Mesenchymal stem cell (in vitro differentiated cells and primary cell): ENCODE measurements at regions not wholly inside any gene's neighbourhood (a gene's known extent, or its start where the extent isn't known, plus 50 kb on each side); places are given as distances from the start of the nearest gene placed in this dataset.

ENCODE experiments used
- DNase-seq: peaks from one replicate; pipeline ENCODE4 v3.0.0-alpha.2; 2013
- H2AFZ ChIP-seq: one replicate; pipeline ENCODE4 v1.6.1; 2013; ENCODE audit warnings: low read depth, mild to moderate bottlenecking, control low read depth, inconsistent platforms, low read length, moderate library complexity
- H2AK5ac ChIP-seq: 2 replicates; pipeline ENCODE4 v1.6.1; 2013; ENCODE audit warnings: low read length, moderate library complexity, mild to moderate bottlenecking, inconsistent platforms; ENCODE audit not compliant: severe bottlenecking
- H2BK120ac ChIP-seq: one replicate; pipeline ENCODE4 v1.6.1; 2013; ENCODE audit warnings: low read depth, mild to moderate bottlenecking, inconsistent platforms, low read length, moderate library complexity
- H2BK12ac ChIP-seq, 2 experiments: one replicate each; pipeline ENCODE4 v1.6.1; 2013; ENCODE audit warnings: inconsistent platforms in 2 of 2, low read length in 2 of 2, mild to moderate bottlenecking in 2 of 2, moderate library complexity in 2 of 2, control low read depth in 1 of 2
- H2BK15ac ChIP-seq: one replicate; pipeline ENCODE4 v1.6.1; 2013; ENCODE audit warnings: mild to moderate bottlenecking, low read depth, inconsistent platforms; ENCODE audit not compliant: poor library complexity, severe bottlenecking
- H2BK5ac ChIP-seq: 2 replicates; pipeline ENCODE4 v1.6.1; 2013; ENCODE audit warnings: low read depth, mild to moderate bottlenecking, low read length, control low read depth, inconsistent platforms; ENCODE audit not compliant: poor library complexity, severe bottlenecking
- H3K14ac ChIP-seq, 2 experiments: one replicate each; pipeline ENCODE4 v1.6.1; 2013; ENCODE audit warnings: inconsistent platforms in 2 of 2, low read length in 2 of 2, control low read depth in 1 of 2, mild to moderate bottlenecking in 1 of 2, moderate library complexity in 1 of 2
- H3K18ac ChIP-seq, 2 experiments: one replicate each; pipeline ENCODE4 v1.6.1; 2013; ENCODE audit warnings: inconsistent platforms in 2 of 2, low read length in 2 of 2, control low read depth in 1 of 2, low read depth in 1 of 2, mild to moderate bottlenecking in 1 of 2
- H3K23ac ChIP-seq, 2 experiments: one replicate each; pipeline ENCODE4 v1.6.1; 2013; ENCODE audit warnings: inconsistent platforms in 2 of 2, low read length in 2 of 2, mild to moderate bottlenecking in 2 of 2, moderate library complexity in 2 of 2, control low read depth in 1 of 2
- H3K27ac ChIP-seq: 2 replicates; pipeline ENCODE4 v1.5.1; 2013; ENCODE audit warnings: mild to moderate bottlenecking, moderate library complexity, low read length, control low read depth, inconsistent platforms; ENCODE audit not compliant: poor library complexity, severe bottlenecking
- H3K27me3 ChIP-seq, 2 experiments: 2 replicates each; pipeline versions ENCODE4 v1.6.1 to v1.7.0; 2013; ENCODE audit warnings: low read length in 2 of 2, mild to moderate bottlenecking in 2 of 2, moderate library complexity in 2 of 2, control low read depth in 1 of 2, inconsistent platforms in 1 of 2; ENCODE audit not compliant: control insufficient read depth in 1 of 2, insufficient read depth in 1 of 2
- H3K36me3 ChIP-seq, 2 experiments: 2 replicates each; pipeline versions ENCODE4 v1.6.1 to v1.7.0; 2013; ENCODE audit warnings: low read length in 2 of 2, control low read depth in 1 of 2, inconsistent platforms in 1 of 2, low read depth in 1 of 2, mild to moderate bottlenecking in 1 of 2; ENCODE audit not compliant: insufficient read depth in 2 of 2, control insufficient read depth in 1 of 2
- H3K4ac ChIP-seq, 2 experiments: one replicate each; pipeline ENCODE4 v1.6.1; 2013; ENCODE audit warnings: inconsistent platforms in 2 of 2, low read length in 2 of 2, mild to moderate bottlenecking in 2 of 2, moderate library complexity in 2 of 2, control low read depth in 1 of 2, low read depth in 1 of 2
- H3K4me1 ChIP-seq: 2 replicates; pipeline ENCODE4 v1.6.1; 2013; ENCODE audit warnings: low read depth, low read length, control low read depth; ENCODE audit not compliant: control insufficient read depth, insufficient read depth
- H3K4me2 ChIP-seq: 2 replicates; pipeline ENCODE4 v1.6.1; 2013; ENCODE audit warnings: low read length, mild to moderate bottlenecking, inconsistent platforms; ENCODE audit not compliant: poor library complexity, severe bottlenecking
- H3K4me3 ChIP-seq, 2 experiments: 2 replicates each; pipeline versions ENCODE4 v1.5.1 to v1.7.0; 2013; ENCODE audit warnings: low read length in 2 of 2, mild to moderate bottlenecking in 2 of 2, control low read depth in 1 of 2, low read depth in 1 of 2; ENCODE audit not compliant: insufficient read depth in 1 of 2
- H3K79me1 ChIP-seq: replicated peaks from 2 replicates; pipeline ENCODE4 v1.6.1; 2013; ENCODE audit warnings: mild to moderate bottlenecking, control low read depth, low read length, inconsistent platforms; ENCODE audit not compliant: poor library complexity, severe bottlenecking
- H3K9ac ChIP-seq: 2 replicates; pipeline ENCODE4 v1.7.0; 2013; ENCODE audit warnings: mild to moderate bottlenecking, low read length, moderate library complexity
- H3K9me3 ChIP-seq: 2 replicates; pipeline ENCODE4 v1.7.0; 2013; ENCODE audit warnings: mild to moderate bottlenecking, low read length; ENCODE audit not compliant: control insufficient read depth
- H4K8ac ChIP-seq: one replicate; pipeline ENCODE4 v1.6.1; 2013; ENCODE audit warnings: inconsistent platforms, mild to moderate bottlenecking, low read length, moderate library complexity
- H4K91ac ChIP-seq: one replicate; pipeline ENCODE4 v1.6.1; 2013; ENCODE audit warnings: mild to moderate bottlenecking, low read length, inconsistent platforms
- WGBS: methylation state at CpG from one replicate; pipeline ENCODE4 v1.1.7; 2013; ENCODE audit warnings: mixed read lengths; 5-methylcytosine and 5-hydroxymethylcytosine counted together

DNA sequence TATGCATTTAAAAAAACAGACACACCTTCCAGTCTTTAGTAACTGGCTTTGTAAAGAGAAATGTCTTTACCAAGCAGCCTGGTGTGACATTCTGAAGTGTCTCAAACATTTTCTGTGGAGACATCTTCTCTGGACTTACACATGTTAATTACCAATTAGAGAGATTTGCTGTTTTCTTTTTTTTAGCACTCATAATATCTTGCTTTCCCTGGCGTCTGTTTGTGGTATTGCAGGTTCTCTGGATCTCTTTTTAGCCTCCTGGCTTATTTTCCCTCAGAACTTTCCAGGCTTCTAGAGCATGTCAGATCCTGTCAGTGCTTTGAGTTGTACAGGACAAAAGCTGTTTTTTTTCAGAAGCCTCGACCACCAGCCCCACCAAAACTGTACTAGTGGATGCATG, 92.5 kb downstream of the MSX2 start:
- Histone ChIP-seq H3K14ac (no peak overlapping the region), H3K18ac (no peak overlapping the region), H4K91ac (no peak overlapping the region), H3K4ac (no peak overlapping the region), H3K27ac (no peak overlapping the region), H3K27me3 (no peaks in the 10 kb centered on the region), H3K23ac (no peak overlapping the region), H2BK15ac (no peak overlapping the region), H2BK12ac (no peak overlapping the region), H3K9me3 (peaks cover 11% of the 10 kb centered on the region), H2BK5ac (no peak overlapping the region), H4K8ac (no peak overlapping the region), H2BK120ac (no peak overlapping the region), H2AFZ (no peak overlapping the region), H2AK5ac (no peak overlapping the region), H3K4me3 (no peak overlapping the region), H3K9ac (no peak overlapping the region), H3K4me2 (no peak overlapping the region), H3K4me1 (no peaks in the 10 kb centered on the region), H3K79me1 (no peaks in the 10 kb centered on the region), H3K36me3 (no peaks in the 10 kb centered on the region)
- DNase-seq: no peak
- 3% methylated on average over 2 of the region's 2 CpGs for WGBS

- no peak overlapping the region for H3K14ac ChIP-seq
- H4K8ac ChIP-seq: no peak overlapping the region
- H3K23ac ChIP-seq: no peak overlapping the region
- WGBS: 58% methylated on average over 1 of the region's 1 CpG
- no peaks in the 10 kb centered on the region for H3K27me3 ChIP-seq
- no peak overlapping the region for H2AK5ac ChIP-seq
- H2BK120ac ChIP-seq: no peak overlapping the region
- no peak overlapping the region for H2BK5ac ChIP-seq
- H2BK12ac ChIP-seq: no peak overlapping the region
- no peak overlapping the region for H2BK15ac ChIP-seq
- no peaks in the 10 kb centered on the region for H3K4me1 ChIP-seq
- H3K4ac ChIP-seq: no peak overlapping the region
- H3K4me3 ChIP-seq: no peak overlapping the region
- H4K91ac ChIP-seq: no peak overlapping the region
- H3K4me2 ChIP-seq: no peak overlapping the region
- H3K9ac ChIP-seq: no peak overlapping the region
- no peak overlapping the region for H3K18ac ChIP-seq
- no peak for DNase-seq
- H2AFZ ChIP-seq: no peak overlapping the region
- H3K79me1 ChIP-seq: no peaks in the 10 kb centered on the region
- H3K36me3 ChIP-seq: no peaks in the 10 kb centered on the region
- H3K9me3 ChIP-seq: peaks cover 6% of the 10 kb centered on the region
- no peak overlapping the region for H3K27ac ChIP-seq
Observed at GRCh38 chr5:174811438-174811837, 87.1 kb downstream of the MSX2 start.

DNA sequence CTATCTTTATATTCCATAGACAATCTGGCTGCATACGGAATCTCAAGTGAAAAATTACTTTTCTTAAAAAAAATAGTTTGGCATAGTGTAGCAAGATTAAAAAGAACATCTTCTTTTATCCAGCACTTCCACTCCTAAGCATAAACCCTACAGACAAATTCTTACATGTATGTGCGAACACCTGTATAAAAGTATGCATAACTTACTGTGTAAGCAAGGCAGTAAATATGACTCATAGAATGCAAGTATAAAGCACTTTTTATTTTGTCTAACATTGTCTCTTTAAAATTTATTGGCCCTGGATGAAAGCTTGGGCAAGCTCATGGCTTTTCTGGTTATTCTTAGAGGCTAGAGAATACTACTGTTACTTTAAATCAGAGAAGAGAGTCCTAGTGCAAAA, 86.4 kb downstream of the MSX2 start:
- no CpG with 5 or more reads among the region's 2 CpGs for WGBS

DNA sequence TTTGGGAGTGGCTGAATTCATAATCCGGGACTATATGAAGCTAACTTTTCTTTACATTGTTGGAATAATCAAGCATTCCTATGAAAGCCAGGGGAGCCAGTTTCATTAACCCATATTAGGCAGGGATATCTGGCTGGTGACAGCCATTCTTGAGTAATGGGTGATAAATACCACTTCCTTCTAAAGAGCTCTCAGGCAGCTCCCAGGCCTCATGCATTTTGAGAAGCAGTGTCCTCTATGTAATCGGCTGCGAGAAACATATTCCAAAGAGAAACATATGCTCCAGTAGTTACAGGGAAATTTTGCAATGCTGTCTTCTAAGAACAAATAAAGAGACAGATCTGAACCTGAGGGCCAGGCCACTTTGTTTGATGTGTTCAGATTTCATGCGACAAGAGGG, 83.1 kb downstream of the MSX2 start:
- H3K4me1 ChIP-seq: no peaks in the 10 kb centered on the region
- no peak overlapping the region for H2AFZ ChIP-seq
- no peaks in the 10 kb centered on the region for H3K79me1 ChIP-seq
- H3K9me3 ChIP-seq: peaks cover 8% of the 10 kb centered on the region
- WGBS: 84% methylated on average over 3 of the region's 4 CpGs
- no peak overlapping the region for H3K18ac ChIP-seq
- no peak overlapping the region for H3K9ac ChIP-seq
- H4K91ac ChIP-seq: no peak overlapping the region
- DNase-seq: no peak
- H2BK120ac ChIP-seq: no peak overlapping the region
- no peaks in the 10 kb centered on the region for H3K36me3 ChIP-seq
- no peak overlapping the region for H3K4me2 ChIP-seq
- no peak overlapping the region for H3K4me3 ChIP-seq
- no peak overlapping the region for H3K14ac ChIP-seq
- no peak overlapping the region for H2BK5ac ChIP-seq
- no peaks in the 10 kb centered on the region for H3K27me3 ChIP-seq
- no peak overlapping the region for H4K8ac ChIP-seq
- no peak overlapping the region for H3K23ac ChIP-seq
- no peak overlapping the region for H2BK12ac ChIP-seq
- H2AK5ac ChIP-seq: no peak overlapping the region
- no peak overlapping the region for H2BK15ac ChIP-seq
- no peak overlapping the region for H3K27ac ChIP-seq
- H3K4ac ChIP-seq: no peak overlapping the region

More for the DNA sequence above, 86.4 kb downstream of the MSX2 start:
- Histone ChIP-seq H4K91ac (no peak overlapping the region), H2BK120ac (no peak overlapping the region), H2BK5ac (no peak overlapping the region), H2BK12ac (no peak overlapping the region), H2BK15ac (no peak overlapping the region), H4K8ac (no peak overlapping the region), H3K18ac (no peak overlapping the region), H3K9ac (no peak overlapping the region), H3K27ac (no peak overlapping the region), H3K27me3 (no peaks in the 10 kb centered on the region), H3K23ac (no peak overlapping the region), H3K4me2 (no peak overlapping the region), H3K79me1 (no peaks in the 10 kb centered on the region), H3K4ac (no peak overlapping the region), H3K4me1 (no peaks in the 10 kb centered on the region), H3K9me3 (peaks cover 2% of the 10 kb centered on the region), H2AK5ac (no peak overlapping the region), H3K14ac (no peak overlapping the region), H3K36me3 (no peaks in the 10 kb centered on the region), H3K4me3 (no peak overlapping the region), H2AFZ (no peak overlapping the region)
- no peak for DNase-seq
